GM12865 (cell line): ENCODE measurements at regions not wholly inside any gene's neighbourhood (a gene's known extent, or its start where the extent isn't known, plus 50 kb on each side); places are given as distances from the start of the nearest gene placed in this dataset.

Experiments
- DNase-seq: peaks from one replicate; pipeline ENCODE4 v3.0.0; 2010; ENCODE audit warnings: low read depth
- H3K4me3 ChIP-seq: 2 replicates; pipeline ENCODE4 v1.5.1; 2011; ENCODE audit warnings: mild to moderate bottlenecking, low read depth, low read length, control low read depth
- CTCF ChIP-seq: IDR thresholded peaks from 2 replicates; pipeline ENCODE4 v1.5.1; 2011; ENCODE audit warnings: low read length, control low read depth, low read depth, inconsistent platforms; ENCODE audit not compliant: insufficient read depth; ENCODE audit errors: missing control alignments

GRCh38 chr18:8516371-8517250 lies 92.6 kb upstream of the RAB12 start:
- H3K4me3 ChIP-seq: no peak overlapping the region
- no peak for DNase-seq
- no peak for TF ChIP-seq CTCF

GRCh38 chr18:8517276-8517675 lies 92.0 kb upstream of the RAB12 start:
- DNase-seq: no peak
- no peak overlapping the region for H3K4me3 ChIP-seq
- no peak for TF ChIP-seq CTCF

GRCh38 chr18:8519102-8519501 lies 90.1 kb upstream of the RAB12 start:
- no peak for DNase-seq
- TF ChIP-seq CTCF: no peak
- H3K4me3 ChIP-seq: no peak overlapping the region

- no peak for DNase-seq
- TF ChIP-seq CTCF: no peak
- H3K4me3 ChIP-seq: no peak overlapping the region
Observed at GRCh38 chr18:8520266-8520665, 89.0 kb upstream of the RAB12 start.

- TF ChIP-seq CTCF: no peak
- no peak for DNase-seq
- no peak overlapping the region for H3K4me3 ChIP-seq
Observed at GRCh38 chr18:8522756-8523155, 86.5 kb upstream of the RAB12 start.

- peak; percentile 19 for TF ChIP-seq CTCF
- no peak for DNase-seq
- H3K4me3 ChIP-seq: no peak overlapping the region
Observed at GRCh38 chr18:8525692-8526091, 83.5 kb upstream of the RAB12 start.

- DNase-seq: no peak
- TF ChIP-seq CTCF: no peak
Observed at GRCh38 chr18:8526332-8526731, 82.9 kb upstream of the RAB12 start.

More at GRCh38 chr18:8526332-8526731, 82.9 kb upstream of the RAB12 start:
- H3K4me3 ChIP-seq: no peak overlapping the region
